Peyer's patch (tissue), 4 donors: ENCODE measurements at regions not wholly inside any gene's neighbourhood (a gene's known extent, or its start where the extent isn't known, plus 50 kb on each side); places are given as distances from the start of the nearest gene placed in this dataset.

ENCODE experiments used
- DNase-seq, 3 donors: peaks; one replicate each; pipeline ENCODE4 v3.0.0-alpha.2; 2017 to 2019
- H3K27ac ChIP-seq, 4 donors: fragments of 200-600 bp; sonication (generic); one replicate each; pipeline ENCODE4 v1.5.1; 2016 to 2019
- H3K27me3 ChIP-seq, 2 donors: fragments of 200-600 bp; sonication (generic); one replicate each; pipeline ENCODE4 v1.5.1; 2019
- H3K36me3 ChIP-seq, 3 donors: fragments of 200-600 bp; sonication (generic); one replicate each; pipeline ENCODE4 v1.5.1; 2016 to 2019
- H3K4me1 ChIP-seq, 4 donors: fragments of 200-600 bp; sonication (generic); one replicate each; pipeline ENCODE4 v1.5.1; 2016 to 2019
- H3K4me3 ChIP-seq, 4 donors: fragments of 200-600 bp; sonication (generic); 1 replicate in 3 of 4; 2 replicates in 1 of 4; pipeline ENCODE4 v1.5.1; 2016 to 2019; ENCODE audit warnings: mild to moderate bottlenecking in 1 of 4
- H3K9me3 ChIP-seq, 4 donors: fragments of 200-600 bp; sonication (generic); one replicate each; pipeline ENCODE4 v1.5.1; 2016 to 2019; ENCODE audit warnings: mild to moderate bottlenecking in 1 of 4
- POLR2A ChIP-seq, 2 donors: fragments of 450-650 bp; IDR thresholded peaks; one replicate each; pipeline ENCODE4 v1.5.1; 2017; ENCODE audit warnings: antibody characterized with exemption in 2 of 2, mild to moderate bottlenecking in 2 of 2, moderate library complexity in 2 of 2
- TF ChIP-seq, protein P1 (sequence below), 6 experiments: fragments of 450-650 bp in 4 of 6; fragments of 200-600 bp in 2 of 6; sonication (generic) in 1 of 6; IDR thresholded peaks; one replicate each; pipeline ENCODE4 v1.5.1; 2017 to 2019; ENCODE audit warnings: antibody characterized with exemption in 6 of 6, mild to moderate bottlenecking in 3 of 6, moderate library complexity in 1 of 6

DNA sequence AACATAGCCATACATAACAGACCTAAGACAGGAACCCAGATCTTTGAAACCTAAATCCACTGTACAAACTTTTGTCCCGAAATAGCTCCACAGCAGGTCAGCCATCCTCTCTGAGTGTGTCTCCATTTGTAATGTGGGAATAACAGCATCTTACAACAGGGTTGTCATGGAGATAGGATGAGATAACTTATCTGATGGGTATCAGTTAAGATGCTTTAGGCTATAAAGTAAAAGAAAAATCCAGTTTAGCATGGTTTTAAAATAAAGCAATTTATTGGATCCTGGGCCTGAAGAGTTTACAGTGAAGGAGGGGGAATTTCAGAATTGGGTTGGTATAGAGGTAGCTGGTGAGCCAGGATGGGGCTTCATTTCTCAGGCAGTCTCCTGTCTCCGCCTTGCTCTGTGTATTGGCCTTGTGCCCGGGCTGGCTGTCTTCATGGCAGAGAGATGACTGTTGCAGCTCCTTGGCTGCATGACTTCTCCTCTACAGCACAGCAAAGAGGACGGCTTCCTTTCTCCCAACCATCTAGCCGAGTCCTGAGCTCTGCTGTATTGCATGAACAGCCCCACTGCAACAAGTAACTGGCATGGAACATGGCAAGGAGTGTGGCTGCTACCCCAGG lies 131.9 kb upstream of the PROK2 start:
- Histone ChIP-seq H3K27ac (no peak overlapping the region), H3K36me3 (no peaks in the 10 kb centered on the region), H3K27me3 (no peaks in the 10 kb centered on the region), H3K4me3 (no peak overlapping the region), H3K4me1 (no peaks in the 10 kb centered on the region), H3K9me3 (no peaks in the 10 kb centered on the region)
- DNase-seq, result no peak
- TF ChIP-seq POLR2A (IDR thresholded peaks at IDR 0.05), result no peak
- TF ChIP-seq, protein P1, sequence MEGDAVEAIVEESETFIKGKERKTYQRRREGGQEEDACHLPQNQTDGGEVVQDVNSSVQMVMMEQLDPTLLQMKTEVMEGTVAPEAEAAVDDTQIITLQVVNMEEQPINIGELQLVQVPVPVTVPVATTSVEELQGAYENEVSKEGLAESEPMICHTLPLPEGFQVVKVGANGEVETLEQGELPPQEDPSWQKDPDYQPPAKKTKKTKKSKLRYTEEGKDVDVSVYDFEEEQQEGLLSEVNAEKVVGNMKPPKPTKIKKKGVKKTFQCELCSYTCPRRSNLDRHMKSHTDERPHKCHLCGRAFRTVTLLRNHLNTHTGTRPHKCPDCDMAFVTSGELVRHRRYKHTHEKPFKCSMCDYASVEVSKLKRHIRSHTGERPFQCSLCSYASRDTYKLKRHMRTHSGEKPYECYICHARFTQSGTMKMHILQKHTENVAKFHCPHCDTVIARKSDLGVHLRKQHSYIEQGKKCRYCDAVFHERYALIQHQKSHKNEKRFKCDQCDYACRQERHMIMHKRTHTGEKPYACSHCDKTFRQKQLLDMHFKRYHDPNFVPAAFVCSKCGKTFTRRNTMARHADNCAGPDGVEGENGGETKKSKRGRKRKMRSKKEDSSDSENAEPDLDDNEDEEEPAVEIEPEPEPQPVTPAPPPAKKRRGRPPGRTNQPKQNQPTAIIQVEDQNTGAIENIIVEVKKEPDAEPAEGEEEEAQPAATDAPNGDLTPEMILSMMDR (IDR thresholded peaks at IDR 0.05), result no peak

DNA sequence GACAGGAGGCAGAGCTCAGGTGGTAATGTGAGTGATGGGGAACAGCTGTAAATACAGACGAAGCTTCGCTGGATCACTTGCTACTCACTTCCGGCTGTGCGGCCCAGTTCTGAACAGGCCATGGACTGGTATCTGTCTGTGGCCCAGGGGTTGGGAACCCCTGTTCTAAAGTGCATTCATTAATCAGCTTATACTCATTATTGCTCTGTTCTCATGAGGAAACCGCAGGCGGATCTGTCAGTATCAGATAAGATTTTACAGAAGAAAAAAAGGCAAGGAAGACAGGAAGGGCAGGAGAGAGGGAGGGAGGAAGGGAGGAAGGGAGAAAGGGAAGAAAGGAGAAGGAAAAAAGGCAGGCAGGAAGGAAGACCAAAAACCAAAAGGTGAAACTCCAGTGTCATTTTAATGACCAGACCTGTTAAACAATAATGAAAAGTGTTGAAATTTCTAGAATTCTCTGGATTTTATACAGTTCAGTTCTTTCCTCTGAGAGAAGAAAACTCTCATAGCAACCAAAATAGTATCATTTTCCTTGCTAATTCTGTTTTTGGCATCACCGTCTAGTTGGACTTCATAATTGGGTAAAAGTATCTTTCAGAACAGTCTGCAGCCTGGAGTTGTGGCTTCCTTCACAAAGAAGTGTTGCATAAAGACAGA lies 128.0 kb upstream of the PROK2 start:
- TF ChIP-seq, protein P1 (IDR thresholded peaks at IDR 0.05), result no peak
- no peak for TF ChIP-seq POLR2A (IDR thresholded peaks at IDR 0.05)
- H3K9me3 ChIP-seq, result no peaks in the 10 kb centered on the region
- no peaks in the 10 kb centered on the region for H3K4me1 ChIP-seq
- no peaks in the 10 kb centered on the region for H3K27me3 ChIP-seq
- no peak for DNase-seq
- no peak overlapping the region for H3K4me3 ChIP-seq
- no peak overlapping the region for H3K27ac ChIP-seq
- no peaks in the 10 kb centered on the region for H3K36me3 ChIP-seq

- no peak for DNase-seq
- TF ChIP-seq, protein P1 (IDR thresholded peaks at IDR 0.05), result no peak
- no peak for TF ChIP-seq POLR2A (IDR thresholded peaks at IDR 0.05)
- Histone ChIP-seq H3K27me3 (no peaks in the 10 kb centered on the region), H3K27ac (no peak overlapping the region), H3K36me3 (no peaks in the 10 kb centered on the region), H3K9me3 (no peaks in the 10 kb centered on the region), H3K4me3 (no peak overlapping the region), H3K4me1 (no peaks in the 10 kb centered on the region)
Observed at GRCh38 chr3:71910108-71910507, 125.2 kb upstream of the PROK2 start.

DNA sequence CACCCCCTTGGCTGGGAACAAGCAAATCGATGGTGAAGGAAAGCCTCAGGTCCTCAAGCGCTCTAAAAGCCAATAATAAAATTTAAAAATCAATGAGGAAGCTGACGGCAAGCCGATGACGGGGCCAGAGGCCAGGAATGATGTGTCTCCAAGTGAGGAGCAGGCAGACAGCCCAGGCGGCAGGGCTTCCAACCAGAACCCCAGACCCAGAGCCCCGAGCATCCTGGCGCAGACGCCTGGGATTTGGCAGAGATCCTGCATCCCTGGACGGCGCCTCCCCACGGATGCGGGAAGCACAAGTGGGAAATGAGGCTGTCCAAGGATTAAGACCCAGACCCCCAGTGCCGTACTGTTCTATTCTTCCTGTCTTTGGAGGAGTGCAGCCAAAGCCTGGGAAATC lies 123.0 kb upstream of the PROK2 start:
- Histone ChIP-seq H3K27ac (no peak overlapping the region), H3K4me3 (no peak overlapping the region), H3K36me3 (no peaks in the 10 kb centered on the region), H3K9me3 (no peaks in the 10 kb centered on the region), H3K4me1 (no peaks in the 10 kb centered on the region), H3K27me3 (no peaks in the 10 kb centered on the region)
- DNase-seq, result no peak
- TF ChIP-seq, protein P1 (IDR thresholded peaks at IDR 0.05), result no peak
- no peak for TF ChIP-seq POLR2A (IDR thresholded peaks at IDR 0.05)

GRCh38 chr3:71906976-71907375 lies 122.0 kb upstream of the PROK2 start:
- no peak overlapping the region for H3K4me3 ChIP-seq
- no peak overlapping the region for H3K27ac ChIP-seq
- no peaks in the 10 kb centered on the region for H3K27me3 ChIP-seq
- no peaks in the 10 kb centered on the region for H3K36me3 ChIP-seq
- DNase-seq, result no peak
- H3K9me3 ChIP-seq, result no peaks in the 10 kb centered on the region
- TF ChIP-seq, protein P1 (IDR thresholded peaks at IDR 0.05), result no peak
- TF ChIP-seq POLR2A (IDR thresholded peaks at IDR 0.05), result no peak
- H3K4me1 ChIP-seq, result no peaks in the 10 kb centered on the region
